MM.1S (cell line): ENCODE measurements at regions not wholly inside any gene's neighbourhood (a gene's known extent, or its start where the extent isn't known, plus 50 kb on each side); places are given as distances from the start of the nearest gene placed in this dataset.

Experiments used
- EZH2 ChIP-seq: fragments of 300-600 bp; sonication (generic); optimal IDR thresholded peaks from 2 replicates; pipeline ENCODE3; 2017; ENCODE audit warnings: low read depth, mild to moderate bottlenecking, antibody characterized with exemption, low read length, mixed read lengths
- EZH2phosphoT487 ChIP-seq: fragments of 300-600 bp; sonication (generic); IDR thresholded peaks from 2 replicates; pipeline ENCODE4 v1.6.1; 2018; ENCODE audit warnings: antibody characterized with exemption, low read length
- TF ChIP-seq, protein P1 (sequence below): fragments of 300-600 bp; sonication (generic); IDR thresholded peaks from 2 replicates; pipeline ENCODE4 v1.5.1; 2016; ENCODE audit warnings: antibody characterized with exemption, low read length, mixed read lengths

DNA sequence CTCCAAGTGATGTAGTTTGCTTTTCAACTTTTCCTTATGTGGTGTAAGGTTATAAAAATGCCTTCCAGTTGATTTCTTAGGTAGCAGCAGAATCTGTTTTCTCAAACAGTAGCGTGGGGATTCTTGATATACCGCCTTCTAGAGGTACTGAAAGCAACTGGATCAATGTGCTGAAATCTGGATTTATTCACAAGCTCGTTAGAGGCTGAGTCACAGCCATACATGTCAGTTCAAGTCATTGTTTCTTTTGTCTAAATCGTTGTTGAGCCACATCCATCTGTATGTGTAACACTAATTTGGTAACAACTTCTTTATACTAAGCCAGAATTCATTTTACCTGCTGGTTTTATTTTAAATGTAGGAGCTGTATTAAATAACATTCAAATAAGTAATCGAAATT is 200.0 kb upstream of the MAD2L1 start:
- TF ChIP-seq EZH2 (no peak), EZH2phosphoT487 (no peak)
- TF ChIP-seq, protein P1, sequence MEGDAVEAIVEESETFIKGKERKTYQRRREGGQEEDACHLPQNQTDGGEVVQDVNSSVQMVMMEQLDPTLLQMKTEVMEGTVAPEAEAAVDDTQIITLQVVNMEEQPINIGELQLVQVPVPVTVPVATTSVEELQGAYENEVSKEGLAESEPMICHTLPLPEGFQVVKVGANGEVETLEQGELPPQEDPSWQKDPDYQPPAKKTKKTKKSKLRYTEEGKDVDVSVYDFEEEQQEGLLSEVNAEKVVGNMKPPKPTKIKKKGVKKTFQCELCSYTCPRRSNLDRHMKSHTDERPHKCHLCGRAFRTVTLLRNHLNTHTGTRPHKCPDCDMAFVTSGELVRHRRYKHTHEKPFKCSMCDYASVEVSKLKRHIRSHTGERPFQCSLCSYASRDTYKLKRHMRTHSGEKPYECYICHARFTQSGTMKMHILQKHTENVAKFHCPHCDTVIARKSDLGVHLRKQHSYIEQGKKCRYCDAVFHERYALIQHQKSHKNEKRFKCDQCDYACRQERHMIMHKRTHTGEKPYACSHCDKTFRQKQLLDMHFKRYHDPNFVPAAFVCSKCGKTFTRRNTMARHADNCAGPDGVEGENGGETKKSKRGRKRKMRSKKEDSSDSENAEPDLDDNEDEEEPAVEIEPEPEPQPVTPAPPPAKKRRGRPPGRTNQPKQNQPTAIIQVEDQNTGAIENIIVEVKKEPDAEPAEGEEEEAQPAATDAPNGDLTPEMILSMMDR: no peak
